ENCODE measurements at regions not wholly inside any gene's neighbourhood (a gene's known extent, or its start where the extent isn't known, plus 50 kb on each side); places are given as distances from the start of the nearest gene placed in this dataset.

GRCh38 chr4:181264893-181265292 lies 978.3 kb upstream of the TENM3 start:
- DNase-seq (ENCODE audit: low read depth), result no peak
- no peak for TF ChIP-seq CTCF (conservative IDR thresholded peaks at IDR 0.05; ENCODE audit: low read depth, low read length)
- no peak overlapping the region for H3K4me3 ChIP-seq (ENCODE audit: low read depth, low read length)

- no peak overlapping the region for H3K4me3 ChIP-seq (ENCODE audit: low read depth, low read length)
- TF ChIP-seq CTCF (conservative IDR thresholded peaks at IDR 0.05; ENCODE audit: low read depth, low read length), result no peak
- DNase-seq (ENCODE audit: low read depth), result no peak
These were observed 977.8 kb upstream of the TENM3 start for GRCh38 chr4:181265370-181265769.

GRCh38 chr4:181271116-181271640 lies 972.0 kb upstream of the TENM3 start:
- no peak for DNase-seq (ENCODE audit: low read depth)
- no peak overlapping the region for H3K4me3 ChIP-seq (ENCODE audit: low read depth, low read length)
- no peak for TF ChIP-seq CTCF (conservative IDR thresholded peaks at IDR 0.05; ENCODE audit: low read depth, low read length)

GRCh38 chr4:181272422-181272821 lies 970.8 kb upstream of the TENM3 start:
- no peak for TF ChIP-seq CTCF (conservative IDR thresholded peaks at IDR 0.05; ENCODE audit: low read depth, low read length)
- DNase-seq (ENCODE audit: low read depth), result no peak
- H3K4me3 ChIP-seq (ENCODE audit: low read depth, low read length), result no peak overlapping the region

GRCh38 chr4:181278941-181279340 lies 964.3 kb upstream of the TENM3 start:
- TF ChIP-seq CTCF (conservative IDR thresholded peaks at IDR 0.05; ENCODE audit: low read depth, low read length), result no peak
- H3K4me3 ChIP-seq (ENCODE audit: low read depth, low read length), result no peak overlapping the region
- no peak for DNase-seq (ENCODE audit: low read depth)

- no peak overlapping the region for H3K4me3 ChIP-seq (ENCODE audit: low read depth, low read length)
- DNase-seq (ENCODE audit: low read depth), result no peak
- TF ChIP-seq CTCF (conservative IDR thresholded peaks at IDR 0.05; ENCODE audit: low read depth, low read length), result no peak
These were observed 961.8 kb upstream of the TENM3 start for GRCh38 chr4:181281451-181281850.

GRCh38 chr4:181289198-181289597 lies 954.0 kb upstream of the TENM3 start:
- no peak for TF ChIP-seq CTCF (conservative IDR thresholded peaks at IDR 0.05; ENCODE audit: low read depth, low read length)
- DNase-seq (ENCODE audit: low read depth), result no peak
- H3K4me3 ChIP-seq (ENCODE audit: low read depth, low read length), result no peak overlapping the region

All from epithelial cell of proximal tubule (primary cell).